Liver (tissue), 8 donors: ENCODE measurements at regions not wholly inside any gene's neighbourhood (a gene's known extent, or its start where the extent isn't known, plus 50 kb on each side); places are given as distances from the start of the nearest gene placed in this dataset.

ENCODE experiments used
- DNase-seq: peaks from one replicate; pipeline ENCODE4 v3.0.0-alpha.2; 2017; ENCODE audit warnings: low spot score
- H3K27ac ChIP-seq, 2 donors: one replicate each; pipeline ENCODE4 v1.7.0; 2013; ENCODE audit warnings: inconsistent platforms in 2 of 2, low read length in 2 of 2, control low read depth in 1 of 2, low read depth in 1 of 2, mild to moderate bottlenecking in 1 of 2
- H3K27me3 ChIP-seq, 4 donors: one replicate each; pipeline versions ENCODE4 v1.6.1 to v1.7.0; 2013; ENCODE audit warnings: low read length in 3 of 4, inconsistent platforms in 1 of 4, mild to moderate bottlenecking in 1 of 4, moderate library complexity in 1 of 4; ENCODE audit not compliant: control insufficient read depth in 4 of 4, insufficient read depth in 4 of 4
- H3K36me3 ChIP-seq, 4 donors: one replicate each; pipeline versions ENCODE4 v1.6.1 to v1.7.0; 2013; ENCODE audit warnings: low read length in 3 of 4, mild to moderate bottlenecking in 3 of 4, low read depth in 1 of 4, moderate library complexity in 1 of 4; ENCODE audit not compliant: control insufficient read depth in 4 of 4, insufficient read depth in 3 of 4
- H3K4me1 ChIP-seq, 4 donors: one replicate each; pipeline versions ENCODE4 v1.6.1 to v1.7.0; 2013; ENCODE audit warnings: low read length in 3 of 4, mild to moderate bottlenecking in 3 of 4, moderate library complexity in 1 of 4; ENCODE audit not compliant: control insufficient read depth in 4 of 4, insufficient read depth in 4 of 4
- H3K4me3 ChIP-seq, 3 donors: one replicate each; pipeline versions ENCODE4 v1.6.1 to v1.7.0; 2013; ENCODE audit warnings: low read length in 3 of 3, control low read depth in 1 of 3, low read depth in 1 of 3, mild to moderate bottlenecking in 1 of 3
- H3K9ac ChIP-seq, 2 donors: one replicate each; pipeline ENCODE4 v1.7.0; 2013; ENCODE audit warnings: low read length in 2 of 2, mild to moderate bottlenecking in 2 of 2, moderate library complexity in 2 of 2, control low read depth in 1 of 2, low read depth in 1 of 2
- H3K9me3 ChIP-seq, 4 donors: one replicate each; pipeline versions ENCODE4 v1.6.1 to v1.7.0; 2013; ENCODE audit warnings: low read length in 3 of 4; ENCODE audit not compliant: control insufficient read depth in 4 of 4
- EGR1 ChIP-seq, 2 donors: IDR thresholded peaks; 2 replicates each; pipeline ENCODE4 v1.6.1; 2016 to 2018; ENCODE audit warnings: antibody characterized with exemption in 2 of 2, low read depth in 2 of 2
- FOXA1 ChIP-seq: IDR thresholded peaks from 2 replicates; pipeline ENCODE4 v1.6.1; 2016; ENCODE audit warnings: antibody characterized with exemption
- FOXA2 ChIP-seq: IDR thresholded peaks from 2 replicates; pipeline ENCODE4 v1.6.1; 2016; ENCODE audit warnings: antibody characterized with exemption
- GABPA ChIP-seq, 2 donors: IDR thresholded peaks in 1 of 2; conservative IDR thresholded peaks in 1 of 2; 2 replicates each; pipeline ENCODE4 v1.6.1; 2016; ENCODE audit warnings: antibody characterized with exemption in 2 of 2, mild to moderate bottlenecking in 1 of 2, moderate library complexity in 1 of 2
- HNF4A ChIP-seq, 2 donors: conservative IDR thresholded peaks; 2 replicates each; pipeline ENCODE4 v1.6.1; 2016; ENCODE audit warnings: antibody characterized with exemption in 2 of 2, mild to moderate bottlenecking in 2 of 2
- HNF4G ChIP-seq: IDR thresholded peaks from 2 replicates; pipeline ENCODE4 v1.6.1; 2016; ENCODE audit warnings: antibody characterized with exemption
- JUND ChIP-seq, 2 donors: IDR thresholded peaks; 2 replicates each; pipeline ENCODE4 v1.6.1; 2016; ENCODE audit warnings: antibody characterized with exemption in 2 of 2
- NR2F2 ChIP-seq: IDR thresholded peaks from 2 replicates; pipeline ENCODE4 v1.6.1; 2016; ENCODE audit warnings: antibody characterized with exemption
- RAD21 ChIP-seq, 2 donors: IDR thresholded peaks; 2 replicates each; pipeline ENCODE4 v1.6.1; 2016; ENCODE audit warnings: antibody characterized with exemption in 2 of 2, mild to moderate bottlenecking in 2 of 2
- RXRA ChIP-seq, 2 donors: IDR thresholded peaks; 2 replicates each; pipeline ENCODE4 v1.6.1; 2017 to 2018; ENCODE audit warnings: antibody characterized with exemption in 2 of 2, mild to moderate bottlenecking in 1 of 2
- SP1 ChIP-seq: IDR thresholded peaks from 2 replicates; pipeline ENCODE4 v1.6.1; 2018; ENCODE audit warnings: antibody characterized with exemption, mild to moderate bottlenecking
- TAF1 ChIP-seq: conservative IDR thresholded peaks from 2 replicates; pipeline ENCODE4 v1.6.1; 2016; ENCODE audit warnings: antibody characterized with exemption, mild to moderate bottlenecking
- YY1 ChIP-seq: IDR thresholded peaks from 2 replicates; pipeline ENCODE4 v1.6.1; 2016; ENCODE audit warnings: antibody characterized with exemption, mild to moderate bottlenecking
- WGBS: extraction: QIAGEN DNeasy Blood & Tissue Kit; methylation state at CpG from one replicate; pipeline ENCODE4 v1.1.7; 2013; 5-methylcytosine and 5-hydroxymethylcytosine counted together
- TF ChIP-seq, protein P1 (sequence below): IDR thresholded peaks from 2 replicates; pipeline ENCODE4 v1.6.1; 2016; ENCODE audit warnings: antibody characterized with exemption
- TF ChIP-seq, protein P2 (sequence below): IDR thresholded peaks from 2 replicates; pipeline ENCODE4 v1.6.1; 2016; ENCODE audit warnings: antibody characterized with exemption
- TF ChIP-seq, protein P3 (sequence below): IDR thresholded peaks from 2 replicates; pipeline ENCODE4 v1.6.1; 2016; ENCODE audit warnings: antibody characterized with exemption, mild to moderate bottlenecking
- TF ChIP-seq, protein P4 (sequence below): fragments of 150-350 bp; IDR thresholded peaks from 2 replicates; pipeline ENCODE4 v1.5.1; 2017; ENCODE audit warnings: improper control_type of control experiment, low read depth, low read length; ENCODE audit not compliant: missing input control
- TF ChIP-seq, protein P5 (sequence below): IDR thresholded peaks from 2 replicates; pipeline ENCODE4 v1.6.1; 2016; ENCODE audit warnings: antibody characterized with exemption
- donor health status: healthy.
- donor health status: healthy.
- donor health status: healthy.
- donor health status: healthy.
- donor health status: healthy.

DNA sequence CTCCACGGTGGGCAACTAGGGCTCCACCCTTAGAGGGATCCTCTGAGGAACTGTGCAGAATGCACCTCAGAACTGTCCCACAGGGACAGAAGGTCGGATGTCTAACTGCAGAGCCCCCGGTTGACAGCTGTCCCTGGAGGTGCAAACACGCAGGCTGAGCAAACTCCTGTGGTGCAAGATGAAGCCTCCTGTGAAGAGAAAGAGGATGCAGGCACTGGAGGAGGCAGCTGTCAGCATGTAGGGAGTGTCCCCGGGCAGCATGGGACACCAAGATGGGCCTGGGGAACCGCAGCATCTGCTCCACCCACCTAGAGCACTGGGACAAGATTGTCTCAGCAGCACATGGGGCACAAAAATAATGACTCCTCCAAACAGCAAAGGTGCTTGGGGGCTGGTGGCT lies 258.9 kb downstream of the ABHD5 start:
- Histone ChIP-seq H3K9me3 (no peaks in the 10 kb centered on the region), H3K4me1 (no peaks in the 10 kb centered on the region), H3K27me3 (no peaks in the 10 kb centered on the region), H3K36me3 (no peaks in the 10 kb centered on the region), H3K9ac (no peak overlapping the region), H3K4me3 (no peak overlapping the region), H3K27ac (no peak overlapping the region)
- WGBS = 64% methylated on average over 6 of the region's 6 CpGs
- DNase-seq = no peak
- TF ChIP-seq, protein P1, sequence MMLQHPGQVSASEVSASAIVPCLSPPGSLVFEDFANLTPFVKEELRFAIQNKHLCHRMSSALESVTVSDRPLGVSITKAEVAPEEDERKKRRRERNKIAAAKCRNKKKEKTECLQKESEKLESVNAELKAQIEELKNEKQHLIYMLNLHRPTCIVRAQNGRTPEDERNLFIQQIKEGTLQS = no peak
- TF ChIP-seq NR2F2 (no peak), FOXA1 (no peak), TAF1 (no peak), FOXA2 (no peak), YY1 (no peak), JUND (IDR thresholded peaks at IDR 0.05) (no peak), RAD21 (IDR thresholded peaks at IDR 0.05) (no peak), HNF4A (conservative IDR thresholded peaks at IDR 0.05) (no peak), GABPA (IDR thresholded peaks at IDR 0.05 in 1 of 2, conservative IDR thresholded peaks at IDR 0.05 in 1 of 2) (no peak), HNF4G (no peak), EGR1 (IDR thresholded peaks at IDR 0.05; ENCODE audit: low read depth in 2 of 2) (no peak), SP1 (no peak), RXRA (IDR thresholded peaks at IDR 0.05) (no peak)
- TF ChIP-seq, protein P2, sequence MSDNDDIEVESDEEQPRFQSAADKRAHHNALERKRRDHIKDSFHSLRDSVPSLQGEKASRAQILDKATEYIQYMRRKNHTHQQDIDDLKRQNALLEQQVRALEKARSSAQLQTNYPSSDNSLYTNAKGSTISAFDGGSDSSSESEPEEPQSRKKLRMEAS = no peak
- TF ChIP-seq, protein P3, sequence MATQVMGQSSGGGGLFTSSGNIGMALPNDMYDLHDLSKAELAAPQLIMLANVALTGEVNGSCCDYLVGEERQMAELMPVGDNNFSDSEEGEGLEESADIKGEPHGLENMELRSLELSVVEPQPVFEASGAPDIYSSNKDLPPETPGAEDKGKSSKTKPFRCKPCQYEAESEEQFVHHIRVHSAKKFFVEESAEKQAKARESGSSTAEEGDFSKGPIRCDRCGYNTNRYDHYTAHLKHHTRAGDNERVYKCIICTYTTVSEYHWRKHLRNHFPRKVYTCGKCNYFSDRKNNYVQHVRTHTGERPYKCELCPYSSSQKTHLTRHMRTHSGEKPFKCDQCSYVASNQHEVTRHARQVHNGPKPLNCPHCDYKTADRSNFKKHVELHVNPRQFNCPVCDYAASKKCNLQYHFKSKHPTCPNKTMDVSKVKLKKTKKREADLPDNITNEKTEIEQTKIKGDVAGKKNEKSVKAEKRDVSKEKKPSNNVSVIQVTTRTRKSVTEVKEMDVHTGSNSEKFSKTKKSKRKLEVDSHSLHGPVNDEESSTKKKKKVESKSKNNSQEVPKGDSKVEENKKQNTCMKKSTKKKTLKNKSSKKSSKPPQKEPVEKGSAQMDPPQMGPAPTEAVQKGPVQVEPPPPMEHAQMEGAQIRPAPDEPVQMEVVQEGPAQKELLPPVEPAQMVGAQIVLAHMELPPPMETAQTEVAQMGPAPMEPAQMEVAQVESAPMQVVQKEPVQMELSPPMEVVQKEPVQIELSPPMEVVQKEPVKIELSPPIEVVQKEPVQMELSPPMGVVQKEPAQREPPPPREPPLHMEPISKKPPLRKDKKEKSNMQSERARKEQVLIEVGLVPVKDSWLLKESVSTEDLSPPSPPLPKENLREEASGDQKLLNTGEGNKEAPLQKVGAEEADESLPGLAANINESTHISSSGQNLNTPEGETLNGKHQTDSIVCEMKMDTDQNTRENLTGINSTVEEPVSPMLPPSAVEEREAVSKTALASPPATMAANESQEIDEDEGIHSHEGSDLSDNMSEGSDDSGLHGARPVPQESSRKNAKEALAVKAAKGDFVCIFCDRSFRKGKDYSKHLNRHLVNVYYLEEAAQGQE = no peak
- TF ChIP-seq, protein P4, sequence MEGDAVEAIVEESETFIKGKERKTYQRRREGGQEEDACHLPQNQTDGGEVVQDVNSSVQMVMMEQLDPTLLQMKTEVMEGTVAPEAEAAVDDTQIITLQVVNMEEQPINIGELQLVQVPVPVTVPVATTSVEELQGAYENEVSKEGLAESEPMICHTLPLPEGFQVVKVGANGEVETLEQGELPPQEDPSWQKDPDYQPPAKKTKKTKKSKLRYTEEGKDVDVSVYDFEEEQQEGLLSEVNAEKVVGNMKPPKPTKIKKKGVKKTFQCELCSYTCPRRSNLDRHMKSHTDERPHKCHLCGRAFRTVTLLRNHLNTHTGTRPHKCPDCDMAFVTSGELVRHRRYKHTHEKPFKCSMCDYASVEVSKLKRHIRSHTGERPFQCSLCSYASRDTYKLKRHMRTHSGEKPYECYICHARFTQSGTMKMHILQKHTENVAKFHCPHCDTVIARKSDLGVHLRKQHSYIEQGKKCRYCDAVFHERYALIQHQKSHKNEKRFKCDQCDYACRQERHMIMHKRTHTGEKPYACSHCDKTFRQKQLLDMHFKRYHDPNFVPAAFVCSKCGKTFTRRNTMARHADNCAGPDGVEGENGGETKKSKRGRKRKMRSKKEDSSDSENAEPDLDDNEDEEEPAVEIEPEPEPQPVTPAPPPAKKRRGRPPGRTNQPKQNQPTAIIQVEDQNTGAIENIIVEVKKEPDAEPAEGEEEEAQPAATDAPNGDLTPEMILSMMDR = no peak
- TF ChIP-seq, protein P5, sequence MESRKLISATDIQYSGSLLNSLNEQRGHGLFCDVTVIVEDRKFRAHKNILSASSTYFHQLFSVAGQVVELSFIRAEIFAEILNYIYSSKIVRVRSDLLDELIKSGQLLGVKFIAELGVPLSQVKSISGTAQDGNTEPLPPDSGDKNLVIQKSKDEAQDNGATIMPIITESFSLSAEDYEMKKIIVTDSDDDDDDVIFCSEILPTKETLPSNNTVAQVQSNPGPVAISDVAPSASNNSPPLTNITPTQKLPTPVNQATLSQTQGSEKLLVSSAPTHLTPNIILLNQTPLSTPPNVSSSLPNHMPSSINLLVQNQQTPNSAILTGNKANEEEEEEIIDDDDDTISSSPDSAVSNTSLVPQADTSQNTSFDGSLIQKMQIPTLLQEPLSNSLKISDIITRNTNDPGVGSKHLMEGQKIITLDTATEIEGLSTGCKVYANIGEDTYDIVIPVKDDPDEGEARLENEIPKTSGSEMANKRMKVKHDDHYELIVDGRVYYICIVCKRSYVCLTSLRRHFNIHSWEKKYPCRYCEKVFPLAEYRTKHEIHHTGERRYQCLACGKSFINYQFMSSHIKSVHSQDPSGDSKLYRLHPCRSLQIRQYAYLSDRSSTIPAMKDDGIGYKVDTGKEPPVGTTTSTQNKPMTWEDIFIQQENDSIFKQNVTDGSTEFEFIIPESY = no peak
